CD14-positive monocyte (primary cell): ENCODE measurements at regions not wholly inside any gene's neighbourhood (a gene's known extent, or its start where the extent isn't known, plus 50 kb on each side); places are given as distances from the start of the nearest gene placed in this dataset.

ENCODE experiments used
- DNase-seq, 3 donors: peaks; one replicate each; pipeline ENCODE4 v3.0.0-alpha.2; 2011 to 2022
- H2AFZ ChIP-seq: 2 replicates; pipeline ENCODE4 v1.6.0; 2012; ENCODE audit warnings: mild to moderate bottlenecking, low read depth, low read length, inconsistent platforms; ENCODE audit not compliant: insufficient read depth, poor library complexity, severe bottlenecking
- H3K27ac ChIP-seq, 2 donors: 1 replicate in 1 of 2; 2 replicates in 1 of 2; pipeline ENCODE4 v1.5.1; 2012 to 2013; ENCODE audit warnings: low read length in 2 of 2, control low read depth in 1 of 2, inconsistent platforms in 1 of 2, low read depth in 1 of 2, mild to moderate bottlenecking in 1 of 2
- H3K27me3 ChIP-seq, 2 donors: one replicate each; pipeline versions ENCODE4 v1.6.0 to v1.6.1; 2011 to 2013; ENCODE audit warnings: low read length in 2 of 2; ENCODE audit not compliant: control insufficient read depth in 2 of 2, insufficient read depth in 2 of 2
- H3K36me3 ChIP-seq, 2 donors: replicated peaks in 1 of 2; 1 replicate in 1 of 2; 2 replicates in 1 of 2; pipeline versions ENCODE4 v1.5.1 to v1.6.1; 2012 to 2013; ENCODE audit warnings: low read length in 2 of 2, control low read depth in 1 of 2, inconsistent platforms in 1 of 2, mild to moderate bottlenecking in 1 of 2; ENCODE audit not compliant: insufficient read depth in 2 of 2, control insufficient read depth in 1 of 2
- H3K4me1 ChIP-seq, 2 donors: 1 replicate in 1 of 2; 2 replicates in 1 of 2; pipeline versions ENCODE4 v1.5.1 to v1.6.1; 2012 to 2013; ENCODE audit warnings: low read length in 2 of 2, control low read depth in 1 of 2, inconsistent platforms in 1 of 2, mild to moderate bottlenecking in 1 of 2, moderate library complexity in 1 of 2; ENCODE audit not compliant: insufficient read depth in 2 of 2, control insufficient read depth in 1 of 2
- H3K4me2 ChIP-seq: replicated peaks from 2 replicates; pipeline ENCODE3; 2012; ENCODE audit warnings: low read length, moderate library complexity, mild to moderate bottlenecking; ENCODE audit not compliant: poor library complexity, severe bottlenecking; ENCODE audit errors: extremely low read depth
- H3K4me3 ChIP-seq, 3 experiments: fragments of 200-600 bp in 1 of 3; sonication (generic) in 1 of 3; replicated peaks in 1 of 3; 1 replicate in 2 of 3; 2 replicates in 1 of 3; pipeline ENCODE4 v1.5.1; 2011 to 2013; ENCODE audit warnings: low read length in 3 of 3, mild to moderate bottlenecking in 3 of 3, control low read depth in 2 of 3, low read depth in 2 of 3, inconsistent platforms in 1 of 3, moderate library complexity in 1 of 3
- H3K79me2 ChIP-seq: 2 replicates; pipeline ENCODE4 v1.6.0; 2012; ENCODE audit warnings: mild to moderate bottlenecking, control low read depth, inconsistent platforms, low read length, moderate library complexity; ENCODE audit not compliant: insufficient read depth
- H3K9ac ChIP-seq: 2 replicates; pipeline ENCODE4 v1.6.0; 2017; ENCODE audit warnings: low read length, mild to moderate bottlenecking; ENCODE audit not compliant: insufficient read depth, poor library complexity, severe bottlenecking
- H3K9me3 ChIP-seq, 2 donors: replicated peaks in 1 of 2; 1 replicate in 1 of 2; 2 replicates in 1 of 2; pipeline versions ENCODE4 v1.5.1 to v1.6.1; 2012 to 2013; ENCODE audit warnings: low read length in 2 of 2, control low read depth in 1 of 2; ENCODE audit not compliant: control insufficient read depth in 1 of 2, insufficient read depth in 1 of 2
- H4K20me1 ChIP-seq: 2 replicates; pipeline ENCODE4 v1.6.0; 2012; ENCODE audit warnings: mild to moderate bottlenecking, low read length, control low read depth, moderate library complexity; ENCODE audit not compliant: insufficient read depth
- H3K27ac Mint-ChIP-seq, 7 donors: one replicate each; pipeline ENCODE4 v1.8.0; 2020; ENCODE audit warnings: mild to moderate bottlenecking in 7 of 7, mixed read lengths in 7 of 7, moderate library complexity in 6 of 7, inconsistent platforms in 2 of 7
- H3K27me3 Mint-ChIP-seq, 3 donors: one replicate each; pipeline ENCODE4 v1.8.0; 2021 to 2022; ENCODE audit warnings: low read depth in 3 of 3, mild to moderate bottlenecking in 3 of 3, mixed read lengths in 3 of 3, moderate library complexity in 3 of 3, inconsistent platforms in 1 of 3
- H3K36me3 Mint-ChIP-seq, 2 donors: one replicate each; pipeline ENCODE4 v1.8.0; 2020; ENCODE audit warnings: mixed read lengths in 2 of 2, inconsistent platforms in 1 of 2, mild to moderate bottlenecking in 1 of 2
- H3K4me1 Mint-ChIP-seq: one replicate; pipeline ENCODE4 v1.8.0; 2020; ENCODE audit warnings: mild to moderate bottlenecking, mixed read lengths
- H3K4me3 Mint-ChIP-seq, 2 donors: one replicate each; pipeline ENCODE4 v1.8.0; 2020; ENCODE audit warnings: mild to moderate bottlenecking in 2 of 2, mixed read lengths in 2 of 2, moderate library complexity in 1 of 2
- H3K9me3 Mint-ChIP-seq, 7 donors: one replicate each; pipeline ENCODE4 v1.8.0; 2020 to 2022; ENCODE audit warnings: mixed read lengths in 7 of 7, mild to moderate bottlenecking in 6 of 7, moderate library complexity in 6 of 7, inconsistent platforms in 2 of 7
- CTCF ChIP-seq: fragments of 200-600 bp; IDR thresholded peaks from one replicate; pipeline ENCODE4 v1.8.0; 2022; ENCODE audit warnings: antibody characterized with exemption, mild to moderate bottlenecking
- WGBS: methylation state at CpG from one replicate; pipeline ENCODE4 v1.1.5; 2013; ENCODE audit warnings: missing lambda C conversion rate; ENCODE audit not compliant: insufficient coverage; 5-methylcytosine and 5-hydroxymethylcytosine counted together
- intact Hi-C, 2 donors: fragments of 100-400 bp; cut with micrococcal nuclease; formaldehyde crosslinking; loops; one replicate each; pipeline versions ENCODE4 v1.15.0 to v1.15.1; 2023

- peak overlapping the region in 5 of 7 donors; percentile 55 to 83 (median 65) for H3K27ac Mint-ChIP-seq
- no peak overlapping the region for H2AFZ ChIP-seq
- no peaks in the 10 kb centered on the region for H3K79me2 ChIP-seq
- H3K36me3 Mint-ChIP-seq: peaks cover 0 to 2% of the 10 kb centered on the region in 2 donors
- WGBS: 3% methylated on average over 5 of the region's 10 CpGs
- no peak for TF ChIP-seq CTCF
- H3K9me3 Mint-ChIP-seq: peaks cover 0 to 2% (median 0%) of the 10 kb centered on the region in 7 donors
- no peaks in the 10 kb centered on the region for H4K20me1 ChIP-seq
- H3K4me1 ChIP-seq: peaks cover 54 to 56% of the 10 kb centered on the region in 2 donors
- no peaks in the 10 kb centered on the region for H3K27me3 ChIP-seq
- H3K4me1 Mint-ChIP-seq: peaks cover 56% of the 10 kb centered on the region
- peak overlapping the region; percentile 18 to 48 for H3K4me3 Mint-ChIP-seq
- no peak overlapping the region for H3K4me3 ChIP-seq
- H3K27ac ChIP-seq: peak overlapping the region; percentile 33 to 49
- peak overlapping the region; percentile 55 for H3K4me2 ChIP-seq
- peaks cover 0 to 7% (median 0%) of the 10 kb centered on the region in 3 donors for H3K27me3 Mint-ChIP-seq
- H3K9ac ChIP-seq: no peak overlapping the region
- DNase-seq: peak; percentile 41 to 81 (median 74)
- no peaks in the 10 kb centered on the region for H3K9me3 ChIP-seq
- no peaks in the 10 kb centered on the region for H3K36me3 ChIP-seq
- intact Hi-C loops: loop anchor here (10.0 kb wide), 2 partner anchors 81 to 259 kb away; no protein-coding TSS in a partner anchor
Observed at GRCh38 chr20:53833333-53834061, 236.9 kb downstream of the BCAS1 start.

- Histone ChIP-seq H3K4me1 (peaks cover 55 to 62% of the 10 kb centered on the region in 2 donors), H4K20me1 (no peaks in the 10 kb centered on the region), H3K9me3 (no peaks in the 10 kb centered on the region), H3K27ac (no peak overlapping the region), H3K36me3 (no peaks in the 10 kb centered on the region), H3K4me3 (no peak overlapping the region), H2AFZ (no peak overlapping the region), H3K79me2 (no peaks in the 10 kb centered on the region), H3K27me3 (no peaks in the 10 kb centered on the region), H3K9ac (no peak overlapping the region), H3K4me2 (no peak overlapping the region)
- Mint-ChIP-seq H3K27me3 (peaks cover 0 to 7% (median 0%) of the 10 kb centered on the region in 3 donors), H3K4me3 (no peak overlapping the region), H3K9me3 (no peaks in the 10 kb centered on the region), H3K36me3 (peaks cover 0 to 2% of the 10 kb centered on the region in 2 donors), H3K27ac (no peak overlapping the region), H3K4me1 (peaks cover 61% of the 10 kb centered on the region)
- DNase-seq: no peak
- intact Hi-C loops: loop anchor here (10.0 kb wide), 2 partner anchors 82 to 258 kb away; no protein-coding TSS in a partner anchor
- no CpG with 5 or more reads among the region's 7 CpGs for WGBS
- TF ChIP-seq CTCF: no peak
Observed at GRCh38 chr20:53832499-53832898, 237.9 kb downstream of the BCAS1 start.
